WTC11 (cell line): ENCODE measurements at regions not wholly inside any gene's neighbourhood (a gene's known extent, or its start where the extent isn't known, plus 50 kb on each side); places are given as distances from the start of the nearest gene placed in this dataset.

Experiments used
- ATAC-seq: fragments of 200-7000 bp; cut with Tn5 transposase; 2 replicates; pipeline ENCODE4 v1.10.0; 2021; ENCODE audit warnings: mild to moderate bottlenecking, moderate library complexity
- CTCF ChIA-PET: fragments of 300-600 bp; sonication (Branson Sonifier 250); formaldehyde crosslinking; loops from one replicate; lab custom pipeline; 2021; ENCODE audit warnings: antibody characterized with exemption; lab: Charles Lee
- POLR2A ChIA-PET: fragments of 350-600 bp; sonication (Branson Sonifier 250); formaldehyde crosslinking; loops from one replicate; lab custom pipeline; 2021; ENCODE audit warnings: antibody characterized with exemption; lab: Charles Lee
- DNase-seq: peaks from one replicate; pipeline ENCODE4 v3.0.0; 2021; ENCODE audit warnings: low spot score
- H3K27ac Mint-ChIP-seq: 2 replicates; pipeline ENCODE4 v1.8.0; 2021; ENCODE audit warnings: mixed read lengths
- H3K27me3 Mint-ChIP-seq: 2 replicates; pipeline ENCODE4 v1.8.0; 2021; ENCODE audit warnings: low read depth, mild to moderate bottlenecking, moderate library complexity, mixed read lengths
- H3K36me3 Mint-ChIP-seq: 2 replicates; pipeline ENCODE4 v1.8.0; 2021; ENCODE audit warnings: mixed read lengths
- H3K4me1 Mint-ChIP-seq: 2 replicates; pipeline ENCODE4 v1.8.0; 2022; ENCODE audit warnings: mixed read lengths
- H3K4me3 Mint-ChIP-seq: 2 replicates; pipeline ENCODE4 v1.8.0; 2021; ENCODE audit warnings: mild to moderate bottlenecking, moderate library complexity, mixed read lengths
- H3K9me3 Mint-ChIP-seq: 2 replicates; pipeline ENCODE4 v1.8.0; 2021; ENCODE audit warnings: mixed read lengths
- CDX4 ChIP-seq: fragments of 250-450 bp; sonication (Bioruptor Pico); IDR thresholded peaks from 2 replicates; pipeline ENCODE4 v1.9.0; 2021; ENCODE audit warnings: moderate library complexity, mild to moderate bottlenecking, inconsistent platforms, borderline replicate concordance
- EMX1 ChIP-seq: fragments of 250-450 bp; sonication (Bioruptor Pico); IDR thresholded peaks from 2 replicates; pipeline ENCODE4 v1.8.0; 2021; ENCODE audit warnings: mild to moderate bottlenecking
- ESRRA ChIP-seq: sonication (generic); formaldehyde crosslinking; IDR thresholded peaks from 2 replicates; pipeline ENCODE4 v1.8.1; 2022; ENCODE audit warnings: mild to moderate bottlenecking, missing genetic modification reagents, borderline replicate concordance
- GRHL2 ChIP-seq: fragments of 250-450 bp; sonication (Bioruptor Pico); IDR thresholded peaks from 2 replicates; pipeline ENCODE4 v1.8.0; 2022; ENCODE audit warnings: mild to moderate bottlenecking, moderate library complexity; ENCODE audit not compliant: insufficient replicate concordance, severe bottlenecking
- IRF2 ChIP-seq: sonication (generic); formaldehyde crosslinking; IDR thresholded peaks from 2 replicates; pipeline ENCODE4 v1.8.0; 2022; ENCODE audit warnings: low read depth, missing genetic modification reagents, borderline replicate concordance
- MAX ChIP-seq: sonication (generic); formaldehyde crosslinking; IDR thresholded peaks from 2 replicates; pipeline ENCODE4 v1.8.0; 2022; ENCODE audit warnings: mild to moderate bottlenecking, missing genetic modification reagents
- MXD4 ChIP-seq: fragments of 250-450 bp; sonication (Bioruptor Pico); IDR thresholded peaks from 2 replicates; pipeline ENCODE4 v1.8.0; 2021; ENCODE audit warnings: mild to moderate bottlenecking, moderate library complexity, borderline replicate concordance
- NFATC4 ChIP-seq: fragments of 250-450 bp; sonication (Bioruptor Pico); IDR thresholded peaks from 2 replicates; pipeline ENCODE4 v1.9.0; 2021; ENCODE audit warnings: mild to moderate bottlenecking
- NFE2L1 ChIP-seq: sonication (generic); formaldehyde crosslinking; IDR thresholded peaks from 2 replicates; pipeline ENCODE4 v1.8.1; 2023; ENCODE audit warnings: missing genetic modification reagents
- NR2C2 ChIP-seq: sonication (generic); formaldehyde crosslinking; IDR thresholded peaks from 2 replicates; pipeline ENCODE4 v1.8.0; 2022; ENCODE audit warnings: mild to moderate bottlenecking, missing genetic modification reagents
- PRRX2 ChIP-seq: fragments of 250-450 bp; sonication (Bioruptor Pico); IDR thresholded peaks from 2 replicates; pipeline ENCODE4 v1.8.0; 2021; ENCODE audit warnings: mild to moderate bottlenecking
- ZMAT4 ChIP-seq: fragments of 250-450 bp; sonication (Bioruptor Pico); IDR thresholded peaks from 2 replicates; pipeline ENCODE4 v1.9.0; 2021; ENCODE audit warnings: mild to moderate bottlenecking
- ZNF263 ChIP-seq: sonication (generic); formaldehyde crosslinking; IDR thresholded peaks from 2 replicates; pipeline ENCODE4 v1.8.1; 2022; ENCODE audit warnings: low read depth, mild to moderate bottlenecking, moderate library complexity, missing genetic modification reagents
- ZNF317 ChIP-seq: sonication (generic); formaldehyde crosslinking; IDR thresholded peaks from 2 replicates; pipeline ENCODE4 v1.8.1; 2023; ENCODE audit warnings: low read depth, mild to moderate bottlenecking, moderate library complexity, missing genetic modification reagents, borderline replicate concordance
- ZNF512 ChIP-seq: sonication (generic); formaldehyde crosslinking; IDR thresholded peaks from 2 replicates; pipeline ENCODE4 v1.8.1; 2022; ENCODE audit warnings: missing genetic modification reagents, borderline replicate concordance
- TF ChIP-seq, protein P1 (sequence below): fragments of 250-450 bp; sonication (Bioruptor Pico); IDR thresholded peaks from 2 replicates; pipeline ENCODE4 v1.9.0; 2021; ENCODE audit warnings: mild to moderate bottlenecking, borderline replicate concordance
- TF ChIP-seq, protein P2 (sequence below): sonication (generic); formaldehyde crosslinking; IDR thresholded peaks from 2 replicates; pipeline ENCODE4 v1.8.1; 2023; ENCODE audit warnings: mild to moderate bottlenecking, moderate library complexity, missing genetic modification reagents

DNA sequence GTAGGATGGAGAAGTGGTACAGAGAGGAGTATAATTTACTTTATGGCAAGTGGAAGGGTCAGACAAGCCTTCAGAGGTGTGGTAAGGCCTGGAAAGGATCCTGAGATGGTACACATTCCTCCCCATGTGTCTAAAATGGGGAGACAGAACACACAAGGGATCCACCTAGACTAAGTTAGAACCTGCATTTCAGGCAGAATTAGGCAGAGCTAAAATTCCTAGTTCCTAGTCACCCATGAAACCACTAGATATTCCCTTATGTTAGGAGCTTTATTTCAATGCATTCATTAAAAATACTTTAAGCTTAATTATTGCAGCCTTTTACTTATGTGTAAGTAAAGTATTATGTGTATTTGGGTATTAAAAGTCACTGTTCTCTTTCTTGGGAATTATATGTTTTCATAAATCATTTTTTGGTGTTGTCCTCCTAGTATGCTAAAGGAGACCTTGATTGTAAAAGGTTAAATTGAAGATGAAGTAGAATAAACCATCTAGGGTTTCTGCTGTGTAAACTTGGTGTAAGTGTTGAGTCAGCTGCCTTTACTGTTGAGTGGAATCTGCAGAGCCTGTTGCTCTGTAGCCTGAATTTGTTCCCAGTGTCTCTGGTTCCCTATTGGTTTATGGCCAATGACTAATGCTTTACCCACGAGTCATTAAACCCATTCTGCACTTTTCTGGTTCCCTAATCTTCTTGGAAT lies 423.2 kb downstream of the ATP23 start (continued):
- TF ChIP-seq CDX4 (CRISPR knock-in tag) (no peak), MAX (CRISPR knock-in tag) (no peak), ZNF512 (CRISPR knock-in tag) (no peak), ESRRA (no peak), ZNF263 (CRISPR knock-in tag) (no peak), GRHL2 (CRISPR knock-in tag) (no peak)

DNA sequence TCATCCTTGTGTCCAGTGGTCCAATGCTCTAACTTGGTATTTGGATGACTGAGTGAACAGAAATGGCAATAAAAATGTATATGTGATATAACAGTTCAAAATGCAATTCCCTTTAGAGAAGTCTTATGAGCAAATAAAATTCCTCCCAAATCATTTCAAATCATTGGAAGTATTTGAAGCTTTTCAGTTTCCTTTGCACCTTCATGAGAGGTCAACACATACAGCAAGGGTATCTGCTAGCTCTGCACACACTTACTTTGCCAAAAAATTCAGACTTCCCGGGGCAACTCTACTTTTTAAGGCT lies 423.7 kb downstream of the ATP23 start:
- no peaks in the 10 kb centered on the region for H3K36me3 Mint-ChIP-seq
- H3K4me1 Mint-ChIP-seq: no peaks in the 10 kb centered on the region
- H3K4me3 Mint-ChIP-seq: no peak overlapping the region
- no peaks in the 10 kb centered on the region for H3K27me3 Mint-ChIP-seq
- DNase-seq (no peak), ATAC-seq (no peak)
- TF ChIP-seq, protein P1, sequence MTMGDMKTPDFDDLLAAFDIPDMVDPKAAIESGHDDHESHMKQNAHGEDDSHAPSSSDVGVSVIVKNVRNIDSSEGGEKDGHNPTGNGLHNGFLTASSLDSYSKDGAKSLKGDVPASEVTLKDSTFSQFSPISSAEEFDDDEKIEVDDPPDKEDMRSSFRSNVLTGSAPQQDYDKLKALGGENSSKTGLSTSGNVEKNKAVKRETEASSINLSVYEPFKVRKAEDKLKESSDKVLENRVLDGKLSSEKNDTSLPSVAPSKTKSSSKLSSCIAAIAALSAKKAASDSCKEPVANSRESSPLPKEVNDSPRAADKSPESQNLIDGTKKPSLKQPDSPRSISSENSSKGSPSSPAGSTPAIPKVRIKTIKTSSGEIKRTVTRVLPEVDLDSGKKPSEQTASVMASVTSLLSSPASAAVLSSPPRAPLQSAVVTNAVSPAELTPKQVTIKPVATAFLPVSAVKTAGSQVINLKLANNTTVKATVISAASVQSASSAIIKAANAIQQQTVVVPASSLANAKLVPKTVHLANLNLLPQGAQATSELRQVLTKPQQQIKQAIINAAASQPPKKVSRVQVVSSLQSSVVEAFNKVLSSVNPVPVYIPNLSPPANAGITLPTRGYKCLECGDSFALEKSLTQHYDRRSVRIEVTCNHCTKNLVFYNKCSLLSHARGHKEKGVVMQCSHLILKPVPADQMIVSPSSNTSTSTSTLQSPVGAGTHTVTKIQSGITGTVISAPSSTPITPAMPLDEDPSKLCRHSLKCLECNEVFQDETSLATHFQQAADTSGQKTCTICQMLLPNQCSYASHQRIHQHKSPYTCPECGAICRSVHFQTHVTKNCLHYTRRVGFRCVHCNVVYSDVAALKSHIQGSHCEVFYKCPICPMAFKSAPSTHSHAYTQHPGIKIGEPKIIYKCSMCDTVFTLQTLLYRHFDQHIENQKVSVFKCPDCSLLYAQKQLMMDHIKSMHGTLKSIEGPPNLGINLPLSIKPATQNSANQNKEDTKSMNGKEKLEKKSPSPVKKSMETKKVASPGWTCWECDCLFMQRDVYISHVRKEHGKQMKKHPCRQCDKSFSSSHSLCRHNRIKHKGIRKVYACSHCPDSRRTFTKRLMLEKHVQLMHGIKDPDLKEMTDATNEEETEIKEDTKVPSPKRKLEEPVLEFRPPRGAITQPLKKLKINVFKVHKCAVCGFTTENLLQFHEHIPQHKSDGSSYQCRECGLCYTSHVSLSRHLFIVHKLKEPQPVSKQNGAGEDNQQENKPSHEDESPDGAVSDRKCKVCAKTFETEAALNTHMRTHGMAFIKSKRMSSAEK (CRISPR knock-in tag): no peak
- no peak for TF ChIP-seq NFATC4 (CRISPR knock-in tag)
- TF ChIP-seq NFE2L1: no peak
- TF ChIP-seq NR2C2 (CRISPR knock-in tag): no peak
- TF ChIP-seq EMX1 (CRISPR knock-in tag): no peak
- TF ChIP-seq IRF2 (CRISPR knock-in tag): no peak
- H3K9me3 Mint-ChIP-seq: no peaks in the 10 kb centered on the region
- CTCF ChIA-PET: no interaction called here
- H3K27ac Mint-ChIP-seq: no peak overlapping the region
- POLR2A ChIA-PET: no interaction called here

GRCh38 chr12:58367041-58367440 lies 425.7 kb downstream of the ATP23 start:
- ChIA-PET CTCF (no interaction called here), POLR2A (no interaction called here)
- H3K4me1 Mint-ChIP-seq: no peaks in the 10 kb centered on the region
- no peaks in the 10 kb centered on the region for H3K36me3 Mint-ChIP-seq
- H3K4me3 Mint-ChIP-seq: no peak overlapping the region
- no peaks in the 10 kb centered on the region for H3K27me3 Mint-ChIP-seq
- no peak overlapping the region for H3K27ac Mint-ChIP-seq
- H3K9me3 Mint-ChIP-seq: peaks cover 9% of the 10 kb centered on the region
- TF ChIP-seq ZNF317 (CRISPR knock-in tag) (no peak), ZMAT4 (no peak), PRRX2 (CRISPR knock-in tag) (no peak), MXD4 (no peak)
- TF ChIP-seq, protein P2, sequence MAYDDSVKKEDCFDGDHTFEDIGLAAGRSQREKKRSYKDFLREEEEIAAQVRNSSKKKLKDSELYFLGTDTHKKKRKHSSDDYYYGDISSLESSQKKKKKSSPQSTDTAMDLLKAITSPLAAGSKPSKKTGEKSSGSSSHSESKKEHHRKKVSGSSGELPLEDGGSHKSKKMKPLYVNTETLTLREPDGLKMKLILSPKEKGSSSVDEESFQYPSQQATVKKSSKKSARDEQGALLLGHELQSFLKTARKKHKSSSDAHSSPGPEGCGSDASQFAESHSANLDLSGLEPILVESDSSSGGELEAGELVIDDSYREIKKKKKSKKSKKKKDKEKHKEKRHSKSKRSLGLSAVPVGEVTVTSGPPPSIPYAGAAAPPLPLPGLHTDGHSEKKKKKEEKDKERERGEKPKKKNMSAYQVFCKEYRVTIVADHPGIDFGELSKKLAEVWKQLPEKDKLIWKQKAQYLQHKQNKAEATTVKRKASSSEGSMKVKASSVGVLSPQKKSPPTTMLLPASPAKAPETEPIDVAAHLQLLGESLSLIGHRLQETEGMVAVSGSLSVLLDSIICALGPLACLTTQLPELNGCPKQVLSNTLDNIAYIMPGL (CRISPR knock-in tag): no peak
- no peak for DNase-seq
- no peak for ATAC-seq
